Astrocyte of the spinal cord (primary cell): ENCODE measurements at regions not wholly inside any gene's neighbourhood (a gene's known extent, or its start where the extent isn't known, plus 50 kb on each side); places are given as distances from the start of the nearest gene placed in this dataset.
A peak's percentile ranks its signal among the peaks of the same experiment; 100 is the strongest.

Experiments used
- DNase-seq: peaks from one replicate; pipeline ENCODE4 v3.0.0; 2011; ENCODE audit warnings: low read depth, low spot score
- H3K4me3 ChIP-seq: 2 replicates; pipeline ENCODE4 v1.5.1; 2011; ENCODE audit warnings: low read depth, mild to moderate bottlenecking, low read length, moderate library complexity
- CTCF ChIP-seq: IDR thresholded peaks from 2 replicates; pipeline ENCODE4 v1.5.1; 2012; ENCODE audit warnings: low read depth, mild to moderate bottlenecking, low read length, inconsistent platforms
- in situ Hi-C: cut with HindIII; loops from 2 replicates; pipeline ENCODE4 v1.10.0; 2017; ENCODE audit warnings: low sequenced_read_pairs

GRCh38 chr4:13938299-13938698 is 310.8 kb upstream of the BOD1L1 start:
- DNase-seq = no peak
- no peak overlapping the region for H3K4me3 ChIP-seq
- in situ Hi-C loops = no loop called here
- no peak for TF ChIP-seq CTCF

GRCh38 chr4:13940921-13941320 is 313.4 kb upstream of the BOD1L1 start:
- no peak for DNase-seq
- in situ Hi-C loops = no loop called here
- no peak for TF ChIP-seq CTCF
- no peak overlapping the region for H3K4me3 ChIP-seq

GRCh38 chr4:13942977-13943376 is 315.5 kb upstream of the BOD1L1 start:
- in situ Hi-C loops = no loop called here
- DNase-seq = no peak
- no peak overlapping the region for H3K4me3 ChIP-seq
- TF ChIP-seq CTCF = no peak

- no peak for DNase-seq
- no peak overlapping the region for H3K4me3 ChIP-seq
- in situ Hi-C loops = no loop called here
- TF ChIP-seq CTCF = no peak
Measured at GRCh38 chr4:13944095-13944511, 316.6 kb upstream of the BOD1L1 start.

GRCh38 chr4:13947921-13948320 is 320.4 kb upstream of the BOD1L1 start:
- no peak for DNase-seq
- no peak overlapping the region for H3K4me3 ChIP-seq
- in situ Hi-C loops = no loop called here
- no peak for TF ChIP-seq CTCF

GRCh38 chr4:13950491-13950890 is 323.0 kb upstream of the BOD1L1 start:
- in situ Hi-C loops = no loop called here
- no peak for DNase-seq
- no peak overlapping the region for H3K4me3 ChIP-seq
- no peak for TF ChIP-seq CTCF

GRCh38 chr4:13953083-13953482 is 325.6 kb upstream of the BOD1L1 start:
- in situ Hi-C loops = no loop called here
- TF ChIP-seq CTCF = peak; percentile 14
- H3K4me3 ChIP-seq = no peak overlapping the region
- DNase-seq = no peak
